NB4 (cell line): ENCODE measurements at regions not wholly inside any gene's neighbourhood (a gene's known extent, or its start where the extent isn't known, plus 50 kb on each side); places are given as distances from the start of the nearest gene placed in this dataset.

Experiments used
- DNase-seq: peaks from one replicate; pipeline ENCODE4 v3.0.0; 2010; ENCODE audit warnings: low read depth
- H3K4me3 ChIP-seq: one replicate; pipeline ENCODE4 v1.5.1; 2011; ENCODE audit warnings: mild to moderate bottlenecking, low read depth, low read length, moderate library complexity
- CTCF ChIP-seq: IDR thresholded peaks from one replicate; pipeline ENCODE4 v1.5.1; 2012; ENCODE audit warnings: low read depth, low read length
- MAX ChIP-seq: IDR thresholded peaks from 2 replicates; pipeline ENCODE4 v1.6.1; 2011; ENCODE audit warnings: low read depth, low read length
- MYC ChIP-seq: IDR thresholded peaks from 2 replicates; pipeline ENCODE4 v1.6.1; 2011; ENCODE audit warnings: low read depth, low read length
- POLR2A ChIP-seq: IDR thresholded peaks from 2 replicates; pipeline ENCODE4 v1.6.1; 2011; ENCODE audit warnings: mild to moderate bottlenecking; ENCODE audit not compliant: insufficient read length; ENCODE audit errors: extremely low read depth

- TF ChIP-seq MYC = no peak
- TF ChIP-seq CTCF = no peak
- no peak for TF ChIP-seq POLR2A
- no peak for TF ChIP-seq MAX
- DNase-seq = no peak
Observed at GRCh38 chr20:60486315-60486714, 528.1 kb downstream of the CDH26 start.

GRCh38 chr20:60486937-60487336, 528.7 kb downstream of the CDH26 start:
- TF ChIP-seq MYC = no peak
- H3K4me3 ChIP-seq = no peak overlapping the region
- no peak for DNase-seq

More at GRCh38 chr20:60486315-60486714, 528.1 kb downstream of the CDH26 start:
- H3K4me3 ChIP-seq = no peak overlapping the region

- H3K4me3 ChIP-seq = no peak overlapping the region
- TF ChIP-seq CTCF = no peak
- TF ChIP-seq MYC = no peak
- no peak for TF ChIP-seq MAX
- no peak for TF ChIP-seq POLR2A
- no peak for DNase-seq
Observed at GRCh38 chr20:60490217-60491050, 532.2 kb downstream of the CDH26 start.

- no peak for DNase-seq
- no peak overlapping the region for H3K4me3 ChIP-seq
- TF ChIP-seq MYC = no peak
Observed at GRCh38 chr20:60491051-60491581, 532.9 kb downstream of the CDH26 start.

- no peak for TF ChIP-seq POLR2A
- TF ChIP-seq CTCF = no peak
- no peak for DNase-seq
- H3K4me3 ChIP-seq = no peak overlapping the region
Observed at GRCh38 chr20:60494476-60494875, 536.3 kb downstream of the CDH26 start.

- TF ChIP-seq MYC = no peak
- no peak for TF ChIP-seq MAX
- TF ChIP-seq POLR2A = no peak
- no peak for TF ChIP-seq CTCF
- no peak for DNase-seq
- H3K4me3 ChIP-seq = no peak overlapping the region
Observed at GRCh38 chr20:60497298-60498035, 539.2 kb downstream of the CDH26 start.

GRCh38 chr20:60500038-60500701, 541.9 kb downstream of the CDH26 start:
- no peak overlapping the region for H3K4me3 ChIP-seq
- DNase-seq = no peak
- no peak for TF ChIP-seq POLR2A
- no peak for TF ChIP-seq MAX
- TF ChIP-seq CTCF = no peak
- TF ChIP-seq MYC = no peak
